VCaP (cell line): ENCODE measurements at regions not wholly inside any gene's neighbourhood (a gene's known extent, or its start where the extent isn't known, plus 50 kb on each side); places are given as distances from the start of the nearest gene placed in this dataset.

ENCODE experiments used
- H3K27ac ChIP-seq: fragments of 450-650 bp; 2 replicates; pipeline ENCODE4 v1.5.1; 2017
- TF ChIP-seq, protein P1 (sequence below): fragments of 450-650 bp; conservative IDR thresholded peaks from 2 replicates; pipeline ENCODE4 v1.5.1; 2017; ENCODE audit warnings: mild to moderate bottlenecking, moderate library complexity

DNA sequence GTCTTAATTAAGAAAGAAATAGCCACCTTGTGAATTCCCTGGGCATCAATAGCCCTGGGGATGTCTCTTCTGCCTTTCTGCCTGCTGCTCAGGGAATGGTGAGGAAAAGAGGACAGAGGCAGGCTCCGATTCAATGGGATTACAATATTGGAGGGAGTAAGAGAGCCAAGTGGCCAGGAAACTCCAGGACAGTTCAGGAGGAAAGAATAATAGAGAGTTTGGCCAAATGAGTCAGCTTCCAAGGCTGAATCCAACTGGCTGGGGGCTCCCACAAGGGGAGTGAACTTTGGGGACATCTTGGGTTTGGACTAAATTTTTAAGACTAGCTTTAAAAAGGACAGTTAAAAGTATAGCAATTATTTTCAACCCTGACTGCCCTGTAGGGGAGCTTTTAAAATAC, 235.8 kb upstream of the ASIC2 start:
- no peak overlapping the region for H3K27ac ChIP-seq
- TF ChIP-seq, protein P1, sequence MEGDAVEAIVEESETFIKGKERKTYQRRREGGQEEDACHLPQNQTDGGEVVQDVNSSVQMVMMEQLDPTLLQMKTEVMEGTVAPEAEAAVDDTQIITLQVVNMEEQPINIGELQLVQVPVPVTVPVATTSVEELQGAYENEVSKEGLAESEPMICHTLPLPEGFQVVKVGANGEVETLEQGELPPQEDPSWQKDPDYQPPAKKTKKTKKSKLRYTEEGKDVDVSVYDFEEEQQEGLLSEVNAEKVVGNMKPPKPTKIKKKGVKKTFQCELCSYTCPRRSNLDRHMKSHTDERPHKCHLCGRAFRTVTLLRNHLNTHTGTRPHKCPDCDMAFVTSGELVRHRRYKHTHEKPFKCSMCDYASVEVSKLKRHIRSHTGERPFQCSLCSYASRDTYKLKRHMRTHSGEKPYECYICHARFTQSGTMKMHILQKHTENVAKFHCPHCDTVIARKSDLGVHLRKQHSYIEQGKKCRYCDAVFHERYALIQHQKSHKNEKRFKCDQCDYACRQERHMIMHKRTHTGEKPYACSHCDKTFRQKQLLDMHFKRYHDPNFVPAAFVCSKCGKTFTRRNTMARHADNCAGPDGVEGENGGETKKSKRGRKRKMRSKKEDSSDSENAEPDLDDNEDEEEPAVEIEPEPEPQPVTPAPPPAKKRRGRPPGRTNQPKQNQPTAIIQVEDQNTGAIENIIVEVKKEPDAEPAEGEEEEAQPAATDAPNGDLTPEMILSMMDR: no peak

DNA sequence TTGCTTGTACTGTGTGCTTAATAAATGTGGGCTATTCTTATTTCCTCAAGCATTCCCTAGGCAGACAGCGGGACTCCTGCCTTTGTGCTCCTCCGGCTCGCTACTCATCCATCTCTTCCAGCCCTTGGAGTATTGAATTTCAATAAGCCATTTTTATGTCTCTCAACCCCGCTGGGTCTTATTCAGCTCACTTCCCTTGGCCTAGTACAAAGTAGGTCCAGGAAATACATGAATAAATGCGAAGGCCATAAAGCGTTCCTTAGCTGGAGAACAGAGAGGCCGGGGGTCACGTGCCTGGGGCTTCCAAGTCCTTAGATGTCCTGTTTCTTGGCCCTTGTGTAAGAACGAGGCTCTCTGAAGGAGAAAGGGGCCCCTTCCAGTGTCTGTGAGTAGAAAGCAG, 236.7 kb upstream of the ASIC2 start:
- TF ChIP-seq, protein P1: no peak
- no peak overlapping the region for H3K27ac ChIP-seq

- no peak overlapping the region for H3K27ac ChIP-seq
- TF ChIP-seq, protein P1: no peak
Observed at GRCh38 chr17:33531311-33531710, 238.2 kb upstream of the ASIC2 start.

GRCh38 chr17:33534087-33534486, 241.0 kb upstream of the ASIC2 start:
- H3K27ac ChIP-seq: no peak overlapping the region
- TF ChIP-seq, protein P1: no peak

DNA sequence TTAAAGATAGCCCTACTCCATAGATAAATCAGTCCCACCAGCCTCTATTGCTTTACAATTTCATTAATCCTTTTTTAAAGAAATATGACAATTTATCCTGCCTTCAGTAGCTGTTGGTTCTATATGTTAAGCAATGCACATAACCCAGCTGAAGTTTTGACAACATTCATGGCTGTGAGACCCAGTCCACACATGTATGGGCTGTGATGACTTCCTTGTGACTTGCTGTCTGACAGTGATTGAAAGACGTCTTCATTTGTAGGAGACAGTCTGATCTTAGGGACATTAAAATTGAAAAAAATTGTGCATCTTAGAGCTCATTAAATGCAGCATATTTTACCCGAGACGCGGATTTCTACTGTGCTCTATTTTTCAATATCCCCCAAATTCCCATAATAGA, 252.0 kb upstream of the ASIC2 start:
- TF ChIP-seq, protein P1: no peak
- H3K27ac ChIP-seq: no peak overlapping the region

DNA sequence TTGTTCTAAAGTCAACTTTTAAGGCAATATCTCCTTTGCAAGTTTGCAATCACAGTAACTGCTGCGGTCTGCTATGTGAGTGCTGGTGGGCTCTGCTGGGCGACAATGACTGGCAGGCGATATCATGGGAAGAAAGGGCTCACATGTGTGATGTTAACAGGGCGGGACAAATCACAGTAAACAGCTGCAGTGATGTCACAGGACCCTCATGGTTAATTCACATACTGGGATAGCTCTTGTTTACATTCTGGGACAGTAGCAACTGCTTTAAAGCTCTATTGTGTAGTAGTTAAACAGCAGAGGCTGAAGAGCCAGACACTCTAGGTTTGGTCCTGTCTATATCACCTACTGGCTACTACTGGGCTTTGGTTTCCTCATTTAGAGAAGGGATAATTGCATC, 257.2 kb upstream of the ASIC2 start:
- TF ChIP-seq, protein P1: no peak
- no peak overlapping the region for H3K27ac ChIP-seq

GRCh38 chr17:33551075-33551474, 258.0 kb upstream of the ASIC2 start:
- no peak overlapping the region for H3K27ac ChIP-seq
- TF ChIP-seq, protein P1: no peak

- TF ChIP-seq, protein P1: no peak
- H3K27ac ChIP-seq: no peak overlapping the region
Observed at GRCh38 chr17:33551911-33552310, 258.8 kb upstream of the ASIC2 start.
